DOHH2 (cell line): ENCODE measurements at regions not wholly inside any gene's neighbourhood (a gene's known extent, or its start where the extent isn't known, plus 50 kb on each side); places are given as distances from the start of the nearest gene placed in this dataset.

Experiments used
- H3F3A ChIP-seq: fragments of 200-600 bp; sonication (generic), shearing (Covaris generic); 2 replicates; pipeline ENCODE4 v1.6.0; 2016; ENCODE audit warnings: antibody characterized with exemption, mild to moderate bottlenecking; ENCODE audit not compliant: control insufficient read depth, insufficient read depth
- H3K27ac ChIP-seq: fragments of 200-600 bp; sonication (generic); 2 replicates; pipeline ENCODE4 v1.5.1; 2014; ENCODE audit warnings: low read depth, mild to moderate bottlenecking, low read length, moderate library complexity
- H3K27me3 ChIP-seq: fragments of 200-600 bp; sonication (generic); 2 replicates; pipeline ENCODE4 v1.6.1; 2014; ENCODE audit warnings: mild to moderate bottlenecking, low read length, mixed read lengths; ENCODE audit not compliant: control insufficient read depth
- H3K36me3 ChIP-seq: fragments of 200-600 bp; sonication (generic); 2 replicates; pipeline ENCODE4 v1.6.1; 2014; ENCODE audit warnings: mild to moderate bottlenecking, low read length, moderate library complexity, mixed read lengths; ENCODE audit not compliant: control insufficient read depth
- H3K4me1 ChIP-seq: fragments of 200-600 bp; sonication (generic); 2 replicates; pipeline ENCODE4 v1.6.1; 2014; ENCODE audit warnings: mild to moderate bottlenecking, low read length, mixed read lengths; ENCODE audit not compliant: control insufficient read depth
- H3K4me2 ChIP-seq: fragments of 200-600 bp; sonication (generic); 2 replicates; pipeline ENCODE4 v1.6.0; 2014; ENCODE audit warnings: mild to moderate bottlenecking, low read length, moderate library complexity
- H3K4me3 ChIP-seq: fragments of 200-600 bp; sonication (generic); 2 replicates; pipeline ENCODE4 v1.5.1; 2014; ENCODE audit warnings: mild to moderate bottlenecking, low read length, mixed read lengths
- H3K79me2 ChIP-seq: fragments of 200-600 bp; sonication (generic); 2 replicates; pipeline ENCODE4 v1.6.1; 2014; ENCODE audit warnings: mild to moderate bottlenecking, low read length, mixed read lengths; ENCODE audit not compliant: control insufficient read depth
- H3K9me2 ChIP-seq: fragments of 200-600 bp; sonication (generic); replicated peaks from 2 replicates; pipeline ENCODE4 v1.6.1; 2014; ENCODE audit warnings: mild to moderate bottlenecking, low read length, mixed read lengths; ENCODE audit not compliant: control insufficient read depth
- H3K9me3 ChIP-seq: fragments of 200-600 bp; sonication (generic); 2 replicates; pipeline ENCODE4 v1.6.1; 2014; ENCODE audit warnings: antibody characterized with exemption, low read length, mixed read lengths; ENCODE audit not compliant: control insufficient read depth, insufficient read depth
- H4K20me1 ChIP-seq: fragments of 200-600 bp; sonication (generic); 2 replicates; pipeline ENCODE4 v1.6.0; 2014; ENCODE audit warnings: low read depth, mild to moderate bottlenecking, antibody characterized with exemption, low read length, moderate library complexity; ENCODE audit not compliant: control insufficient read depth, insufficient read depth
- EZH2phosphoT487 ChIP-seq: fragments of 200-600 bp; sonication (generic); IDR thresholded peaks from 2 replicates; pipeline ENCODE4 v1.6.1; 2017; ENCODE audit warnings: borderline replicate concordance, mild to moderate bottlenecking, antibody characterized with exemption, low read length, moderate library complexity, mixed read lengths
- TF ChIP-seq, protein P1 (sequence below): fragments of 200-600 bp; sonication (generic); IDR thresholded peaks from one replicate; pipeline ENCODE4 v1.5.1; 2014; ENCODE audit warnings: antibody characterized with exemption, mild to moderate bottlenecking, low read depth, low read length; ENCODE audit not compliant: poor library complexity, severe bottlenecking

DNA sequence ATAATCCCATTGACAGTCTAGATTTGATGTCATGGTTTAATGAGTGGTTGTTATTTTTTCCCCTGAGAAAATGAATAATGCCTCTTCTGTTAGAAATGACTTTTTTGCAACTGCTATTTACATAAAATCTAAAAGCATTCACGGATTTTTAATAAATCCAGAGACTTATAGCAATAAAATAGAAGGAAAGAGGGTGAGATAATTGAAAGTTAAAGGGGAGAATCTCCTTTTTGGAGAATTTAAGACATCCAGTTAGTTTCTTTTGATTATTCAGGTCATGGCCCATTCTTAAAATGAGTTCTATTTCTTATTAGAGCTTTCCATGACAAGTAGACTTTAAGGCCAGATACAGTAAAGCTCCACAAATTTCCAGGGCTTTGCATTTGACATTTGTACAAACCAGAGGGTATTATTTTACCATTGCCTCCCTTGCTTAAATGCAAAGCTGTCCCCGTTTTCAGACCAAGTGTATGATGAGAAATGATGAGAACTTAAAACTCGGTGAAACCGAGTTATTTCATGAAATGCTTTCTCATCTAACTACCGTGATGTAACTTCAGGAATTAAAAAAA lies 789.0 kb upstream of the SOX9 start:
- no peaks in the 10 kb centered on the region for H3F3A ChIP-seq
- H3K9me3 ChIP-seq: no peaks in the 10 kb centered on the region
- H3K27ac ChIP-seq: no peak overlapping the region
- H3K27me3 ChIP-seq: no peaks in the 10 kb centered on the region
- H3K36me3 ChIP-seq: no peaks in the 10 kb centered on the region
- H3K4me1 ChIP-seq: no peaks in the 10 kb centered on the region
- TF ChIP-seq, protein P1, sequence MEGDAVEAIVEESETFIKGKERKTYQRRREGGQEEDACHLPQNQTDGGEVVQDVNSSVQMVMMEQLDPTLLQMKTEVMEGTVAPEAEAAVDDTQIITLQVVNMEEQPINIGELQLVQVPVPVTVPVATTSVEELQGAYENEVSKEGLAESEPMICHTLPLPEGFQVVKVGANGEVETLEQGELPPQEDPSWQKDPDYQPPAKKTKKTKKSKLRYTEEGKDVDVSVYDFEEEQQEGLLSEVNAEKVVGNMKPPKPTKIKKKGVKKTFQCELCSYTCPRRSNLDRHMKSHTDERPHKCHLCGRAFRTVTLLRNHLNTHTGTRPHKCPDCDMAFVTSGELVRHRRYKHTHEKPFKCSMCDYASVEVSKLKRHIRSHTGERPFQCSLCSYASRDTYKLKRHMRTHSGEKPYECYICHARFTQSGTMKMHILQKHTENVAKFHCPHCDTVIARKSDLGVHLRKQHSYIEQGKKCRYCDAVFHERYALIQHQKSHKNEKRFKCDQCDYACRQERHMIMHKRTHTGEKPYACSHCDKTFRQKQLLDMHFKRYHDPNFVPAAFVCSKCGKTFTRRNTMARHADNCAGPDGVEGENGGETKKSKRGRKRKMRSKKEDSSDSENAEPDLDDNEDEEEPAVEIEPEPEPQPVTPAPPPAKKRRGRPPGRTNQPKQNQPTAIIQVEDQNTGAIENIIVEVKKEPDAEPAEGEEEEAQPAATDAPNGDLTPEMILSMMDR: no peak
- no peak for TF ChIP-seq EZH2phosphoT487
- H3K9me2 ChIP-seq: no peaks in the 10 kb centered on the region
- no peak overlapping the region for H3K4me2 ChIP-seq
- H4K20me1 ChIP-seq: no peaks in the 10 kb centered on the region
- H3K4me3 ChIP-seq: no peak overlapping the region
- H3K79me2 ChIP-seq: no peaks in the 10 kb centered on the region

GRCh38 chr17:71334048-71334751 lies 786.6 kb upstream of the SOX9 start:
- no peaks in the 10 kb centered on the region for H3K9me3 ChIP-seq

GRCh38 chr17:71335212-71335611 lies 785.6 kb upstream of the SOX9 start:
- H3K4me1 ChIP-seq: no peaks in the 10 kb centered on the region
- H3K27me3 ChIP-seq: no peaks in the 10 kb centered on the region
- no peaks in the 10 kb centered on the region for H3K36me3 ChIP-seq
- H3K27ac ChIP-seq: no peak overlapping the region
- no peaks in the 10 kb centered on the region for H3F3A ChIP-seq
- H3K4me3 ChIP-seq: no peak overlapping the region
- no peaks in the 10 kb centered on the region for H3K9me2 ChIP-seq
- no peak overlapping the region for H3K4me2 ChIP-seq
- no peaks in the 10 kb centered on the region for H3K79me2 ChIP-seq
- no peaks in the 10 kb centered on the region for H4K20me1 ChIP-seq
- no peak for TF ChIP-seq EZH2phosphoT487
- TF ChIP-seq, protein P1: no peak
- no peaks in the 10 kb centered on the region for H3K9me3 ChIP-seq

More at GRCh38 chr17:71334048-71334751, 786.6 kb upstream of the SOX9 start:
- H3K9me2 ChIP-seq: no peaks in the 10 kb centered on the region
- no peaks in the 10 kb centered on the region for H4K20me1 ChIP-seq
- H3K4me1 ChIP-seq: no peaks in the 10 kb centered on the region
- H3K27ac ChIP-seq: no peak overlapping the region
- no peaks in the 10 kb centered on the region for H3K36me3 ChIP-seq
- H3K27me3 ChIP-seq: no peaks in the 10 kb centered on the region
- H3K4me2 ChIP-seq: no peak overlapping the region
- no peak overlapping the region for H3K4me3 ChIP-seq
- no peaks in the 10 kb centered on the region for H3K79me2 ChIP-seq
- no peaks in the 10 kb centered on the region for H3F3A ChIP-seq
- no peak for TF ChIP-seq EZH2phosphoT487
- TF ChIP-seq, protein P1: no peak
